Left lung (tissue), 4 donors: ENCODE measurements at regions not wholly inside any gene's neighbourhood (a gene's known extent, or its start where the extent isn't known, plus 50 kb on each side); places are given as distances from the start of the nearest gene placed in this dataset.

Experiments
- ATAC-seq: fragments of 200-7000 bp; cut with Tn5 transposase; one replicate; pipeline ENCODE4 v1.9.1; 2020; ENCODE audit warnings: moderate library complexity
- DNase-seq, 4 donors: peaks; one replicate each; pipeline ENCODE4 v3.0.0-alpha.2; 2013 to 2020
- H3K27ac ChIP-seq, 2 donors: fragments of 200-600 bp; sonication (generic) in 1 of 2; one replicate each; pipeline versions ENCODE4 v1.5.0 to v1.8.0; 2020 to 2021
- H3K27me3 ChIP-seq, 2 donors: fragments of 200-600 bp; sonication (generic) in 1 of 2; one replicate each; pipeline versions ENCODE4 v1.5.0 to v1.8.0; 2020 to 2021
- H3K36me3 ChIP-seq, 2 donors: fragments of 200-600 bp; sonication (generic) in 1 of 2; one replicate each; pipeline versions ENCODE4 v1.5.0 to v1.8.0; 2020 to 2021
- H3K4me1 ChIP-seq, 2 donors: fragments of 200-600 bp; one replicate each; pipeline ENCODE4 v1.8.0; 2021
- H3K4me3 ChIP-seq, 2 donors: fragments of 200-600 bp; sonication (generic) in 1 of 2; one replicate each; pipeline versions ENCODE4 v1.5.0 to v1.8.0; 2020 to 2021; ENCODE audit warnings: mild to moderate bottlenecking in 1 of 2
- H3K9me3 ChIP-seq, 2 donors: fragments of 200-600 bp; sonication (generic) in 1 of 2; one replicate each; pipeline versions ENCODE4 v1.5.0 to v1.8.0; 2020 to 2021
- intact Hi-C, 2 donors: fragments of 100-400 bp; cut with DNase I; formaldehyde crosslinking; loops; one replicate each; pipeline versions ENCODE4 v1.11.2 to v1.14.2; 2022
- TF ChIP-seq, protein P1 (sequence below), 2 donors: fragments of 200-600 bp; sonication (generic) in 1 of 2; IDR thresholded peaks; one replicate each; pipeline versions ENCODE4 v1.5.0 to v1.8.0; 2021; ENCODE audit warnings: antibody characterized with exemption in 2 of 2
- donor health status: DM: no; HTN: yes; CAD: no.
- donor health status: DM: no; HTN: no; CAD: no.

DNA sequence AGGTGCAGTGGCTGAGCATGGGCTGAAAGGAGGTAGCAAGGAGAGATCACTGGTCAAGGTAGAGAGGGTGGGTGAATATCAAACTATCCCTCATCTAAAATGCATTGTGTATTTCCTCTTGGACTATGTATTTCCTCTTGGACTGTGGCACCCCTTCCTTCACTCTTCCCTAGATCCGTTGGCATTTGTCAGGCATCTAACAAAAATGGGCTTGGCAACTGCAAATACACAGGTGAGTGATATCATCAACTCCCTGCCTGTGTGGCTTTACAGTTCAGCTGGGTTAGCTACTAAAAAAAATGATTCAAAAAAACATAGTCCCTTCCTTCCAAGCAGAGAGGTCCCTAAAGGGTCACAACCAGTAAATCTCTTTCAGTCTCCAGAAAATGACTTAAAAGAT, 142.8 kb upstream of the FUT8 start:
- Histone ChIP-seq H3K9me3 (no peaks in the 10 kb centered on the region), H3K27me3 (no peaks in the 10 kb centered on the region), H3K4me1 (no peaks in the 10 kb centered on the region), H3K4me3 (no peak overlapping the region), H3K27ac (no peak overlapping the region), H3K36me3 (no peaks in the 10 kb centered on the region)
- DNase-seq (no peak), ATAC-seq (no peak)
- intact Hi-C loops = no loop called here
- TF ChIP-seq, protein P1, sequence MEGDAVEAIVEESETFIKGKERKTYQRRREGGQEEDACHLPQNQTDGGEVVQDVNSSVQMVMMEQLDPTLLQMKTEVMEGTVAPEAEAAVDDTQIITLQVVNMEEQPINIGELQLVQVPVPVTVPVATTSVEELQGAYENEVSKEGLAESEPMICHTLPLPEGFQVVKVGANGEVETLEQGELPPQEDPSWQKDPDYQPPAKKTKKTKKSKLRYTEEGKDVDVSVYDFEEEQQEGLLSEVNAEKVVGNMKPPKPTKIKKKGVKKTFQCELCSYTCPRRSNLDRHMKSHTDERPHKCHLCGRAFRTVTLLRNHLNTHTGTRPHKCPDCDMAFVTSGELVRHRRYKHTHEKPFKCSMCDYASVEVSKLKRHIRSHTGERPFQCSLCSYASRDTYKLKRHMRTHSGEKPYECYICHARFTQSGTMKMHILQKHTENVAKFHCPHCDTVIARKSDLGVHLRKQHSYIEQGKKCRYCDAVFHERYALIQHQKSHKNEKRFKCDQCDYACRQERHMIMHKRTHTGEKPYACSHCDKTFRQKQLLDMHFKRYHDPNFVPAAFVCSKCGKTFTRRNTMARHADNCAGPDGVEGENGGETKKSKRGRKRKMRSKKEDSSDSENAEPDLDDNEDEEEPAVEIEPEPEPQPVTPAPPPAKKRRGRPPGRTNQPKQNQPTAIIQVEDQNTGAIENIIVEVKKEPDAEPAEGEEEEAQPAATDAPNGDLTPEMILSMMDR (IDR thresholded peaks at IDR 0.05) = no peak

GRCh38 chr14:65277027-65277426, 135.5 kb upstream of the FUT8 start:
- H3K27ac ChIP-seq = no peak overlapping the region
- H3K4me1 ChIP-seq = peaks cover 0 to under 1% of the 10 kb centered on the region in 2 donors
- TF ChIP-seq, protein P1 (IDR thresholded peaks at IDR 0.05) = no peak
- ATAC-seq = no peak
- intact Hi-C loops = no loop called here
- no peak overlapping the region for H3K4me3 ChIP-seq
- no peak for DNase-seq
- H3K9me3 ChIP-seq = no peaks in the 10 kb centered on the region
- no peaks in the 10 kb centered on the region for H3K27me3 ChIP-seq
- H3K36me3 ChIP-seq = no peaks in the 10 kb centered on the region

GRCh38 chr14:65277580-65278270, 134.8 kb upstream of the FUT8 start:
- peaks cover 0 to 8% of the 10 kb centered on the region in 2 donors for H3K4me1 ChIP-seq
- ATAC-seq (no peak), DNase-seq (no peak)
- H3K27ac ChIP-seq = no peak overlapping the region
- H3K4me3 ChIP-seq = no peak overlapping the region
- TF ChIP-seq, protein P1 (IDR thresholded peaks at IDR 0.05) = no peak
- H3K9me3 ChIP-seq = no peaks in the 10 kb centered on the region
- no peaks in the 10 kb centered on the region for H3K36me3 ChIP-seq
- H3K27me3 ChIP-seq = no peaks in the 10 kb centered on the region
- intact Hi-C loops = no loop called here

GRCh38 chr14:65278589-65278988, 133.9 kb upstream of the FUT8 start:
- Histone ChIP-seq H3K27ac (no peak overlapping the region), H3K36me3 (no peaks in the 10 kb centered on the region), H3K9me3 (no peaks in the 10 kb centered on the region), H3K4me1 (peaks cover 0 to 10% of the 10 kb centered on the region in 2 donors), H3K27me3 (no peaks in the 10 kb centered on the region), H3K4me3 (no peak overlapping the region)
- ATAC-seq (no peak), DNase-seq (no peak)
- TF ChIP-seq, protein P1 (IDR thresholded peaks at IDR 0.05) = no peak
- intact Hi-C loops = no loop called here

DNA sequence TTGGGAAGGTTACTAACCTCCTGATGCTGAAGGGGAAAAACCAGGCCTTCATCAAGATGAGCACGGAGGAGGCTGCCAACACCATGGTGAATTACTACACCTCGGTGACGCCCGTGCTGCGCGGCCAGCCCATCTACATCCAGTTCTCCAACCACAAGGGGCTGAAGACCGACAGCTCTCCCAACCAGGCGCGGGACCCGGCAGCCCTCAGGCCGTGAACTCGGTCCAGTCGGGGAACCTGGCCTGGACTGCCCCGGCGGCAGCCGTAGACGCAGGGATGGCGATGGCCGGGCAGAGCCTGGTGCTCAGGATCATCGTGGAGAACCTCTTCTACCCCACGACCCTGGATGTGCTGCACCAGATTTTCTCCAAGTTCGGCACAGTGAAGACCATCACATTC, 133.0 kb upstream of the FUT8 start:
- intact Hi-C loops = no loop called here
- Histone ChIP-seq H3K4me3 (no peak overlapping the region), H3K27me3 (no peaks in the 10 kb centered on the region), H3K27ac (no peak overlapping the region), H3K9me3 (no peaks in the 10 kb centered on the region), H3K4me1 (peaks cover 0 to 10% of the 10 kb centered on the region in 2 donors), H3K36me3 (no peaks in the 10 kb centered on the region)
- TF ChIP-seq, protein P1 (IDR thresholded peaks at IDR 0.05) = no peak
- peak in 1 of 4 donors; percentile 70 for DNase-seq
- ATAC-seq = no peak
